ENCODE measurements at regions not wholly inside any gene's neighbourhood (a gene's known extent, or its start where the extent isn't known, plus 50 kb on each side); places are given as distances from the start of the nearest gene placed in this dataset.

- Histone ChIP-seq H3F3A (ENCODE audit: insufficient read depth, low read depth) (no peaks in the 10 kb centered on the region), H3K4me1 (replicated peaks; ENCODE audit: insufficient read depth) (no peaks in the 10 kb centered on the region), H3K4me3 (no peak overlapping the region), H2AFZ (no peak overlapping the region), H3K79me2 (ENCODE audit: low read depth) (no peaks in the 10 kb centered on the region), H3K4me2 (no peak overlapping the region), H3K9me3 (ENCODE audit: insufficient read depth, low read depth) (no peaks in the 10 kb centered on the region; the same call in 1 of the 2 replicates), H3K36me3 (ENCODE audit: low read depth) (no peaks in the 10 kb centered on the region), H3K27ac (no peak overlapping the region), H3K9me2 (ENCODE audit: insufficient read depth) (no peaks in the 10 kb centered on the region), H4K20me1 (ENCODE audit: insufficient read depth) (no peaks in the 10 kb centered on the region), H3K27me3 (ENCODE audit: insufficient read depth, low read depth) (no peaks in the 10 kb centered on the region)
- ChIA-PET POLR2A (ENCODE audit: unreplicated experiment) (interaction anchor here (0.6 kb wide), 1 partner anchor 595 kb away, joined by 3 read pairs; no protein-coding TSS in a partner anchor), CTCF (no interaction called here)
- TF ChIP-seq EZH2 (IDR thresholded peaks at IDR 0.05; ENCODE audit: low read depth): no peak
- TF ChIP-seq, protein P1, sequence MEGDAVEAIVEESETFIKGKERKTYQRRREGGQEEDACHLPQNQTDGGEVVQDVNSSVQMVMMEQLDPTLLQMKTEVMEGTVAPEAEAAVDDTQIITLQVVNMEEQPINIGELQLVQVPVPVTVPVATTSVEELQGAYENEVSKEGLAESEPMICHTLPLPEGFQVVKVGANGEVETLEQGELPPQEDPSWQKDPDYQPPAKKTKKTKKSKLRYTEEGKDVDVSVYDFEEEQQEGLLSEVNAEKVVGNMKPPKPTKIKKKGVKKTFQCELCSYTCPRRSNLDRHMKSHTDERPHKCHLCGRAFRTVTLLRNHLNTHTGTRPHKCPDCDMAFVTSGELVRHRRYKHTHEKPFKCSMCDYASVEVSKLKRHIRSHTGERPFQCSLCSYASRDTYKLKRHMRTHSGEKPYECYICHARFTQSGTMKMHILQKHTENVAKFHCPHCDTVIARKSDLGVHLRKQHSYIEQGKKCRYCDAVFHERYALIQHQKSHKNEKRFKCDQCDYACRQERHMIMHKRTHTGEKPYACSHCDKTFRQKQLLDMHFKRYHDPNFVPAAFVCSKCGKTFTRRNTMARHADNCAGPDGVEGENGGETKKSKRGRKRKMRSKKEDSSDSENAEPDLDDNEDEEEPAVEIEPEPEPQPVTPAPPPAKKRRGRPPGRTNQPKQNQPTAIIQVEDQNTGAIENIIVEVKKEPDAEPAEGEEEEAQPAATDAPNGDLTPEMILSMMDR (conservative IDR thresholded peaks at IDR 0.05): no peak
- no TSS peak for BruUV-seq (replicated peaks)
- intact Hi-C loops (cut with micrococcal nuclease; ENCODE audit: unreplicated experiment): no loop called here
- peak in 1 of 2 experiments; percentile 3 for DNase-seq
Measured at GRCh38 chr1:189021577-189021976, 1456.1 kb downstream of the BRINP3 start.

GRCh38 chr1:189022015-189022414 is 1455.6 kb downstream of the BRINP3 start:
- POLR2A ChIA-PET (ENCODE audit: unreplicated experiment): interaction anchor here (0.6 kb wide), 1 partner anchor 595 kb away, joined by 3 read pairs; no protein-coding TSS in a partner anchor
- H3K27ac ChIP-seq: no peak overlapping the region

DNA sequence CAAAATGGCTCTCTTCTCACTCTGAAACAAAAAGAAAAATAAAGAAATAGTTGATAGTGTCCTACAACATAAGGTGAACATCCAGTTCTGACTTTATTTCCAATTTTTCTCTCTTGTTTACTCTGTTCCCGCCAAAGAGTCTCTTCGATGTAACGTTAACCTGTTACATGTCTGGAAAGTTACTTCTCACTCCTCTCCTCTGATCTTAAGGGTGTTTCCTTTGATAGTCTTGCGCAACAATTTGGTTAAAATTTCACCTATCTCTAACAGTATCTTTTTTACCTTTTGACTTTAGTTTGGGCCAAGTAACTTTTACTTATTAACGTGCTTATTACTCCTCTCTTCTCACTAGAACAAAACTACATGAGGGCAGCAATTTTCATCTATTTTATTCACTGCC is 1450.2 kb downstream of the BRINP3 start:
- POLR2A ChIA-PET (ENCODE audit: unreplicated experiment): no interaction called here
- no peak overlapping the region for H3K4me3 ChIP-seq
- H3K27me3 ChIP-seq (ENCODE audit: insufficient read depth, low read depth): no peaks in the 10 kb centered on the region
- intact Hi-C loops (cut with micrococcal nuclease; ENCODE audit: unreplicated experiment): no loop called here
- CTCF ChIA-PET: no interaction called here
- no peaks in the 10 kb centered on the region for H3F3A ChIP-seq (ENCODE audit: insufficient read depth, low read depth)
- TF ChIP-seq, protein P1 (conservative IDR thresholded peaks at IDR 0.05): no peak
- no peak for TF ChIP-seq EZH2 (IDR thresholded peaks at IDR 0.05; ENCODE audit: low read depth)
- no peaks in the 10 kb centered on the region for H3K4me1 ChIP-seq (replicated peaks; ENCODE audit: insufficient read depth)
- H3K4me2 ChIP-seq: no peak overlapping the region
- BruUV-seq (replicated peaks): no TSS peak
- H3K9me3 ChIP-seq (ENCODE audit: insufficient read depth, low read depth): no peaks in the 10 kb centered on the region
- no peak for DNase-seq
- no peaks in the 10 kb centered on the region for H3K79me2 ChIP-seq (ENCODE audit: low read depth)
- no peaks in the 10 kb centered on the region for H3K9me2 ChIP-seq (ENCODE audit: insufficient read depth)
- no peak overlapping the region for H3K27ac ChIP-seq
- H4K20me1 ChIP-seq (ENCODE audit: insufficient read depth): no peaks in the 10 kb centered on the region
- H2AFZ ChIP-seq: no peak overlapping the region
- no peaks in the 10 kb centered on the region for H3K36me3 ChIP-seq (ENCODE audit: low read depth)

More at GRCh38 chr1:189022015-189022414, 1455.6 kb downstream of the BRINP3 start:
- TF ChIP-seq, protein P1 (conservative IDR thresholded peaks at IDR 0.05): no peak
- no peak for TF ChIP-seq EZH2 (IDR thresholded peaks at IDR 0.05; ENCODE audit: low read depth)
- H3F3A ChIP-seq (ENCODE audit: insufficient read depth, low read depth): no peaks in the 10 kb centered on the region
- H4K20me1 ChIP-seq (ENCODE audit: insufficient read depth): no peaks in the 10 kb centered on the region
- no peak overlapping the region for H3K4me3 ChIP-seq
- no peaks in the 10 kb centered on the region; the same call in 1 of the 2 replicates for H3K9me3 ChIP-seq (ENCODE audit: insufficient read depth, low read depth)
- no peaks in the 10 kb centered on the region for H3K9me2 ChIP-seq (ENCODE audit: insufficient read depth)
- H3K79me2 ChIP-seq (ENCODE audit: low read depth): no peaks in the 10 kb centered on the region
- CTCF ChIA-PET: no interaction called here
- no peak overlapping the region for H3K4me2 ChIP-seq
- H3K4me1 ChIP-seq (replicated peaks; ENCODE audit: insufficient read depth): no peaks in the 10 kb centered on the region
- BruUV-seq (replicated peaks): no TSS peak
- DNase-seq: no peak
- H3K36me3 ChIP-seq (ENCODE audit: low read depth): no peaks in the 10 kb centered on the region
- H2AFZ ChIP-seq: no peak overlapping the region
- intact Hi-C loops (cut with micrococcal nuclease; ENCODE audit: unreplicated experiment): no loop called here
- no peaks in the 10 kb centered on the region for H3K27me3 ChIP-seq (ENCODE audit: insufficient read depth, low read depth)

Data from PC-9 (cell line).